ENCODE measurements at regions not wholly inside any gene's neighbourhood (a gene's known extent, or its start where the extent isn't known, plus 50 kb on each side); places are given as distances from the start of the nearest gene placed in this dataset.
"Not testable (repeated sequence)": the region's sequence is repeated elsewhere in the genome, so short reads cannot be mapped to it uniquely, and the experiment has no call there.

DNA sequence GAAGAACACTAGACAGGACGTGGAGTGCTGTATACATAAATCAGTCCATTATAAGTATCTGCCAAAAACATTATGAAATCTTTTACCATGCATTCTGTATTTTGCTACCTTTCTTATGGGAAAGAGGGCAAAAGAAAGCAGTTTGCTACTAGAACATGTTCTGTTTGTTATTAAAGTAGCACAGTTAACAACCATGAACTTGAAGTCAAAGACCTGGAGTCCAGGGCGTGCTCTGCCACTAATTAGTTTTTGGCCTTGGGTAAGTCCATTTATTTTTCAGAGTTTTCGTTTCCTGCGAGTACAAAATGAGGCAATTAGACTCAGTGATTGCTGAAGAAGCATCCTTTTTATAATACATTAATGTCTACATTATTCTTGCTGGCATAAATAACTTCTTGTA is 143.3 kb upstream of the AGTR1 start:
- H3K36me3 ChIP-seq (ENCODE audit: insufficient read depth, low read length) = no peaks in the 10 kb centered on the region
- no peak overlapping the region for H2AFZ ChIP-seq (ENCODE audit: low read depth, low read length)
- no peaks in the 10 kb centered on the region for H3F3A ChIP-seq (ENCODE audit: insufficient read depth, low read length, poor library complexity, severe bottlenecking)
- H3K4me2 ChIP-seq (ENCODE audit: low read length) = no peak overlapping the region
- H3K9me3 ChIP-seq (ENCODE audit: low read length) = no peaks in the 10 kb centered on the region
- no peaks in the 10 kb centered on the region for H4K20me1 ChIP-seq (ENCODE audit: insufficient read depth)
- no peak overlapping the region for H3K4me3 ChIP-seq (ENCODE audit: low read length)
- H3K27ac ChIP-seq (ENCODE audit: low read length) = no peak overlapping the region
- no peak overlapping the region for H3K9ac ChIP-seq (ENCODE audit: low read length)
- TF ChIP-seq EP300 (conservative IDR thresholded peaks at IDR 0.05; ENCODE audit: poor library complexity, severe bottlenecking) = no peak
- TF ChIP-seq EZH2 (IDR thresholded peaks at IDR 0.05; ENCODE audit: borderline replicate concordance, insufficient read depth, low read length, poor library complexity, severe bottlenecking) = no peak
- no peak for TF ChIP-seq RAD21 (conservative IDR thresholded peaks at IDR 0.05)
- no peak for TF ChIP-seq CTCF (IDR thresholded peaks at IDR 0.05; ENCODE audit: poor library complexity, severe bottlenecking)
- no peak for TF ChIP-seq TAF1 (IDR thresholded peaks at IDR 0.05; ENCODE audit: low read depth)
- no peak for TF ChIP-seq POLR2AphosphoS5 (IDR thresholded peaks at IDR 0.05)
- TF ChIP-seq, protein P1, sequence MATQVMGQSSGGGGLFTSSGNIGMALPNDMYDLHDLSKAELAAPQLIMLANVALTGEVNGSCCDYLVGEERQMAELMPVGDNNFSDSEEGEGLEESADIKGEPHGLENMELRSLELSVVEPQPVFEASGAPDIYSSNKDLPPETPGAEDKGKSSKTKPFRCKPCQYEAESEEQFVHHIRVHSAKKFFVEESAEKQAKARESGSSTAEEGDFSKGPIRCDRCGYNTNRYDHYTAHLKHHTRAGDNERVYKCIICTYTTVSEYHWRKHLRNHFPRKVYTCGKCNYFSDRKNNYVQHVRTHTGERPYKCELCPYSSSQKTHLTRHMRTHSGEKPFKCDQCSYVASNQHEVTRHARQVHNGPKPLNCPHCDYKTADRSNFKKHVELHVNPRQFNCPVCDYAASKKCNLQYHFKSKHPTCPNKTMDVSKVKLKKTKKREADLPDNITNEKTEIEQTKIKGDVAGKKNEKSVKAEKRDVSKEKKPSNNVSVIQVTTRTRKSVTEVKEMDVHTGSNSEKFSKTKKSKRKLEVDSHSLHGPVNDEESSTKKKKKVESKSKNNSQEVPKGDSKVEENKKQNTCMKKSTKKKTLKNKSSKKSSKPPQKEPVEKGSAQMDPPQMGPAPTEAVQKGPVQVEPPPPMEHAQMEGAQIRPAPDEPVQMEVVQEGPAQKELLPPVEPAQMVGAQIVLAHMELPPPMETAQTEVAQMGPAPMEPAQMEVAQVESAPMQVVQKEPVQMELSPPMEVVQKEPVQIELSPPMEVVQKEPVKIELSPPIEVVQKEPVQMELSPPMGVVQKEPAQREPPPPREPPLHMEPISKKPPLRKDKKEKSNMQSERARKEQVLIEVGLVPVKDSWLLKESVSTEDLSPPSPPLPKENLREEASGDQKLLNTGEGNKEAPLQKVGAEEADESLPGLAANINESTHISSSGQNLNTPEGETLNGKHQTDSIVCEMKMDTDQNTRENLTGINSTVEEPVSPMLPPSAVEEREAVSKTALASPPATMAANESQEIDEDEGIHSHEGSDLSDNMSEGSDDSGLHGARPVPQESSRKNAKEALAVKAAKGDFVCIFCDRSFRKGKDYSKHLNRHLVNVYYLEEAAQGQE (IDR thresholded peaks at IDR 0.05; ENCODE audit: borderline replicate concordance) = no peak
- no peak for TF ChIP-seq SMC3 (conservative IDR thresholded peaks at IDR 0.05; ENCODE audit: poor library complexity)
- no peak for TF ChIP-seq MXI1 (conservative IDR thresholded peaks at IDR 0.05; ENCODE audit: poor library complexity, severe bottlenecking)
- no peaks in the 10 kb centered on the region for H3K27me3 ChIP-seq (ENCODE audit: insufficient read depth, low read depth, low read length)
- no peaks in the 10 kb centered on the region for H3K79me2 ChIP-seq (replicated peaks; ENCODE audit: insufficient read depth, low read length)
- no peaks in the 10 kb centered on the region for H3K9me2 ChIP-seq (ENCODE audit: insufficient read depth, low read length)

- H3K27me3 ChIP-seq (ENCODE audit: insufficient read depth, low read depth, low read length) = no peaks in the 10 kb centered on the region
- no peaks in the 10 kb centered on the region for H3K79me2 ChIP-seq (replicated peaks; ENCODE audit: insufficient read depth, low read length)
- no peaks in the 10 kb centered on the region for H3F3A ChIP-seq (ENCODE audit: insufficient read depth, low read length, poor library complexity, severe bottlenecking)
- H3K4me2 ChIP-seq (ENCODE audit: low read length) = no peak overlapping the region
- H3K9me3 ChIP-seq (ENCODE audit: low read length) = no peaks in the 10 kb centered on the region
- no peaks in the 10 kb centered on the region for H3K36me3 ChIP-seq (ENCODE audit: insufficient read depth, low read length)
- no peaks in the 10 kb centered on the region for H3K9me2 ChIP-seq (ENCODE audit: insufficient read depth, low read length)
- no peak overlapping the region for H3K27ac ChIP-seq (ENCODE audit: low read length)
- no peak overlapping the region for H2AFZ ChIP-seq (ENCODE audit: low read depth, low read length)
- H3K4me3 ChIP-seq (ENCODE audit: low read length) = no peak overlapping the region
- H3K9ac ChIP-seq (ENCODE audit: low read length) = no peak overlapping the region
- no peaks in the 10 kb centered on the region for H4K20me1 ChIP-seq (ENCODE audit: insufficient read depth)
- TF ChIP-seq CTCF (IDR thresholded peaks at IDR 0.05; ENCODE audit: poor library complexity, severe bottlenecking) (no peak), MXI1 (conservative IDR thresholded peaks at IDR 0.05; ENCODE audit: poor library complexity, severe bottlenecking) (no peak), SMC3 (conservative IDR thresholded peaks at IDR 0.05; ENCODE audit: poor library complexity) (no peak), EZH2 (IDR thresholded peaks at IDR 0.05; ENCODE audit: borderline replicate concordance, insufficient read depth, low read length, poor library complexity, severe bottlenecking) (no peak), TAF1 (IDR thresholded peaks at IDR 0.05; ENCODE audit: low read depth) (no peak), RAD21 (conservative IDR thresholded peaks at IDR 0.05) (no peak), POLR2AphosphoS5 (IDR thresholded peaks at IDR 0.05) (no peak), EP300 (conservative IDR thresholded peaks at IDR 0.05; ENCODE audit: poor library complexity, severe bottlenecking) (no peak)
- TF ChIP-seq, protein P1 (IDR thresholded peaks at IDR 0.05; ENCODE audit: borderline replicate concordance) = no peak
Observed at GRCh38 chr3:148556664-148557063, 141.0 kb upstream of the AGTR1 start.

- H3K79me2 ChIP-seq (replicated peaks; ENCODE audit: insufficient read depth, low read length); H4K20me1 ChIP-seq (ENCODE audit: insufficient read depth); H3K9ac ChIP-seq (ENCODE audit: low read length); H3K9me2 ChIP-seq (ENCODE audit: insufficient read depth, low read length); H3K27me3 ChIP-seq (ENCODE audit: insufficient read depth, low read depth, low read length); H3F3A ChIP-seq (ENCODE audit: insufficient read depth, low read length, poor library complexity, severe bottlenecking); H3K4me3 ChIP-seq (ENCODE audit: low read length); H3K4me2 ChIP-seq (ENCODE audit: low read length); H2AFZ ChIP-seq (ENCODE audit: low read depth, low read length); H3K9me3 ChIP-seq (ENCODE audit: low read length); H3K36me3 ChIP-seq (ENCODE audit: insufficient read depth, low read length); H3K27ac ChIP-seq (ENCODE audit: low read length): not testable (repeated sequence)
Observed at GRCh38 chr3:148577579-148577978, 120.1 kb upstream of the AGTR1 start.
